Activated T-cell treated with anti-CD3 and anti-CD28 coated beads, Interleukin-2, amount 50 U/mL, for 4 hours (primary cell): ENCODE measurements at regions not wholly inside any gene's neighbourhood (a gene's known extent, or its start where the extent isn't known, plus 50 kb on each side); places are given as distances from the start of the nearest gene placed in this dataset.

Experiments
- ATAC-seq, 2 donors: fragments of 200-7000 bp; cut with Tn5 transposase; one replicate each; pipeline ENCODE4 v1.10.0; 2021
- DNase-seq: peaks from one replicate; pipeline ENCODE4 v3.0.0-alpha.2; 2020
- H3K27me3 Mint-ChIP-seq: one replicate; pipeline ENCODE4 v1.8.0; 2021; ENCODE audit warnings: low read depth, mixed read lengths
- H3K36me3 Mint-ChIP-seq: one replicate; pipeline ENCODE4 v1.8.0; 2022; ENCODE audit warnings: mixed read lengths; ENCODE audit not compliant: insufficient read depth
- H3K4me1 Mint-ChIP-seq: one replicate; pipeline ENCODE4 v1.8.0; 2021; ENCODE audit warnings: low read depth, mixed read lengths
- H3K4me3 Mint-ChIP-seq: one replicate; pipeline ENCODE4 v1.8.0; 2021; ENCODE audit warnings: mild to moderate bottlenecking, moderate library complexity, mixed read lengths
- H3K9me3 Mint-ChIP-seq: one replicate; pipeline ENCODE4 v1.8.0; 2021; ENCODE audit warnings: mixed read lengths

- ATAC-seq (no peak), DNase-seq (no peak)
- H3K4me3 Mint-ChIP-seq: no peak overlapping the region
- H3K9me3 Mint-ChIP-seq: no peaks in the 10 kb centered on the region
- H3K27me3 Mint-ChIP-seq: no peaks in the 10 kb centered on the region
- peaks cover 3% of the 10 kb centered on the region for H3K4me1 Mint-ChIP-seq
- no peaks in the 10 kb centered on the region for H3K36me3 Mint-ChIP-seq
Observed at GRCh38 chrX:38975368-38975942, 174.2 kb downstream of the MID1IP1 start.

DNA sequence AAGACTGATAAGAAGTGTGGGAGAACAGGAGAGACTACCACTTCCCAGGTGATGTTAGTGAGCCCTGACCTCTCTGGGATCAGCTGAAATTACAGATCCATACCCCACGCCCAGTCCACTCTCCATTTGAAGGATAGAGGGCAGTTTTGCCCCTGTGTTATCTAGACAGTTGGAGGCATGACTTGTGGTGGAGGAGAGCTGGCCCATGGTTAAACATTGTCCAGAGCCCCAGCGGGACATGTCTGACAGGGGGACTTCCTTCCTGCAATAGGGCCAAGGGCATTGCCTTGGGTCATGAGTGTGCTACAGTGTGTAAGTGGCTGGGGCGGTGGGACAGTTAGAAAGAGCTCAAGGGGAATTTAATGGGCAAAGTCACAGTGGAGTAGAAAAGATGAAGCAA, 181.1 kb downstream of the MID1IP1 start:
- no peak overlapping the region for H3K4me3 Mint-ChIP-seq
- H3K27me3 Mint-ChIP-seq: no peaks in the 10 kb centered on the region
- H3K36me3 Mint-ChIP-seq: no peaks in the 10 kb centered on the region
- H3K9me3 Mint-ChIP-seq: no peaks in the 10 kb centered on the region
- H3K4me1 Mint-ChIP-seq: no peaks in the 10 kb centered on the region
- ATAC-seq (no peak), DNase-seq (no peak)

DNA sequence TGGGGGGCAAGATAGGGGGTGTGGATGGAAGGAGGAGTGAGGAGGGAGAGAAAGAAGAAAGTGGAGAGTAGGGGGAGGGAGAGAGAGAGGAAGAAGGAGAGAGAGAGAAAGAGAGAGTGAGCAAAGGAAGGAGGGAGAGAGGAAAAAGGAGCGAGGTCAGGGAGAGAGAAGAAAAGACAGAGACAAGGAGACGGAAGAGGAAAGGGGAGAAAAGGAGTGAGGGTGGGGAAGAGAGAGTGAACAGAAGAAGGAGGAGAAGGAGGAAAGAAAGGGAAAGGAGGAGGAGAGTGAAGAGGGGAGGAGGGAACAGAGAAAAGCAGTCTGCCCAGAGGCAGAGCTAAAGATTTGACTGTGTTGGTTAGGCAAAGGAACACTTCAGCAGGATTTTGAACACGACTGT, 181.6 kb downstream of the MID1IP1 start:
- H3K36me3 Mint-ChIP-seq: no peaks in the 10 kb centered on the region
- DNase-seq: no peak
- H3K9me3 Mint-ChIP-seq: no peaks in the 10 kb centered on the region
- no peak overlapping the region for H3K4me3 Mint-ChIP-seq
- no peaks in the 10 kb centered on the region for H3K27me3 Mint-ChIP-seq
- H3K4me1 Mint-ChIP-seq: no peaks in the 10 kb centered on the region
- no peak for ATAC-seq

DNA sequence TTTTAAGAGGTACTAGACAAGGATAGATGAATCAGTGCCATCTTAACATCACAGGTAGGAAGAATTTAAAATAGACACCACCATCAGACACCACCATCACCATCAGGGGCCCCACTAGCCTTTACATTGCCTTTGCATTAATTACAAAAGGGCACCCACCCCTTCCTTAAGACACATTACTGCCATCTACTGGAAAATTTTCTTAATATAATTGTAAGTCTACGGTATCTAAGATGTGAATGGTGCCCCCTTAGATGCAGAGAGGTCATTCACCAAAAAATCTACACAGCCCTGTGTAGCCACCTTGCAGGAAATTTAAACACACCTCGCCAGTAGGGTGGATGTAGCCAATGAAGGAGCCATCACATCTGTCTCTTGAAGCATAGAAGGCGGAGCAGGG, 184.1 kb downstream of the MID1IP1 start:
- Mint-ChIP-seq H3K27me3 (no peaks in the 10 kb centered on the region), H3K4me1 (no peaks in the 10 kb centered on the region), H3K36me3 (no peaks in the 10 kb centered on the region), H3K4me3 (no peak overlapping the region), H3K9me3 (no peaks in the 10 kb centered on the region)
- ATAC-seq (peak; percentile 46 to 52), DNase-seq (no peak)

- no peaks in the 10 kb centered on the region for H3K9me3 Mint-ChIP-seq
- H3K4me1 Mint-ChIP-seq: no peaks in the 10 kb centered on the region
- ATAC-seq: no peak
- no peak for DNase-seq
- no peaks in the 10 kb centered on the region for H3K27me3 Mint-ChIP-seq
- H3K36me3 Mint-ChIP-seq: no peaks in the 10 kb centered on the region
- no peak overlapping the region for H3K4me3 Mint-ChIP-seq
Observed at GRCh38 chrX:38985945-38986344, 184.7 kb downstream of the MID1IP1 start.

DNA sequence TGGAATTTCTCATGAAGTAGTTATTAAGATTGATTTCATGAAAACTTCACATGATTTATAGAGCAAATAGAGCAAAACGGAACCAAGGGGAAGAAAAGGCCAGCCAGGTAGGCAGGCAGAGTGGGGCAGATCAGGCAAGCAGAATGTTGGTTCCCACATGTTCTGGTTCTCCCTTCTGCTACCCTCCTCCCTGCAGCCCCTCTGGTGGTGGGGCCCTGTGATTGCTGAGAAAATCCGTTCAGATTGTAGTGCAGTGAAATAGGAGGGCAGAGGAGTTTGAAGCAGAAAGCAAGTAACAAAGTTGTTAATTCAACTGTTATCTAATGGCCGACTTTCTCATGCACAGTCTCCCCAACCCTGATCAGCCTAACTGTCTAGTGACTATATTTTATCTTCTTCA, 185.3 kb downstream of the MID1IP1 start:
- no peak for DNase-seq
- H3K4me1 Mint-ChIP-seq: no peaks in the 10 kb centered on the region
- no peaks in the 10 kb centered on the region for H3K9me3 Mint-ChIP-seq
- no peak for ATAC-seq
- no peaks in the 10 kb centered on the region for H3K36me3 Mint-ChIP-seq
- H3K27me3 Mint-ChIP-seq: no peaks in the 10 kb centered on the region
- no peak overlapping the region for H3K4me3 Mint-ChIP-seq

GRCh38 chrX:38987198-38987651, 186.0 kb downstream of the MID1IP1 start:
- no peak for DNase-seq
- Mint-ChIP-seq H3K4me1 (no peaks in the 10 kb centered on the region), H3K27me3 (no peaks in the 10 kb centered on the region), H3K36me3 (no peaks in the 10 kb centered on the region), H3K4me3 (no peak overlapping the region), H3K9me3 (no peaks in the 10 kb centered on the region)
- ATAC-seq: no peak

DNA sequence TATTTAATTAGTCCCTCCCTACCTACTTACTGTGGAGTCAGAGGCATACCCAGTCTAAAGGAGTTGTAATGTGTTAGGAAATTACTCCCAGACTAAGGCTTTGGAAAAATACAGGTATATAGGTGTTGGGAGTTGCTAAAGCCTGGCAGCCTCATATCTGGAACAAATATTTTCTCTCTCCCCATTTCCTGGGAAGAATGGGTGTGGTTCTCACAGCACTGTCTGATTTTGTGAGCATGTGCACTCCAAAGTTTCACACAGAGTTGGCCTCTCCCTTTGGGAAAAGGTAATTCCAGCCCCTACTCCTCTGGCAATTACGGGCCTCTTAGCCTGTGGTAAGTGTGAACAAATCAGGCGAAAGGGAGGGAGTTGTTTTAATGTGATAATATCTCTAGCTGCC, 187.0 kb downstream of the MID1IP1 start:
- H3K36me3 Mint-ChIP-seq: no peaks in the 10 kb centered on the region
- H3K4me3 Mint-ChIP-seq: no peak overlapping the region
- no peaks in the 10 kb centered on the region for H3K9me3 Mint-ChIP-seq
- no peaks in the 10 kb centered on the region for H3K27me3 Mint-ChIP-seq
- ATAC-seq (no peak), DNase-seq (no peak)
- H3K4me1 Mint-ChIP-seq: no peaks in the 10 kb centered on the region

GRCh38 chrX:38989076-38989475, 187.8 kb downstream of the MID1IP1 start:
- no peak for ATAC-seq
- DNase-seq: no peak
- Mint-ChIP-seq H3K4me3 (no peak overlapping the region), H3K9me3 (no peaks in the 10 kb centered on the region), H3K27me3 (no peaks in the 10 kb centered on the region), H3K36me3 (no peaks in the 10 kb centered on the region), H3K4me1 (no peaks in the 10 kb centered on the region)

DNA sequence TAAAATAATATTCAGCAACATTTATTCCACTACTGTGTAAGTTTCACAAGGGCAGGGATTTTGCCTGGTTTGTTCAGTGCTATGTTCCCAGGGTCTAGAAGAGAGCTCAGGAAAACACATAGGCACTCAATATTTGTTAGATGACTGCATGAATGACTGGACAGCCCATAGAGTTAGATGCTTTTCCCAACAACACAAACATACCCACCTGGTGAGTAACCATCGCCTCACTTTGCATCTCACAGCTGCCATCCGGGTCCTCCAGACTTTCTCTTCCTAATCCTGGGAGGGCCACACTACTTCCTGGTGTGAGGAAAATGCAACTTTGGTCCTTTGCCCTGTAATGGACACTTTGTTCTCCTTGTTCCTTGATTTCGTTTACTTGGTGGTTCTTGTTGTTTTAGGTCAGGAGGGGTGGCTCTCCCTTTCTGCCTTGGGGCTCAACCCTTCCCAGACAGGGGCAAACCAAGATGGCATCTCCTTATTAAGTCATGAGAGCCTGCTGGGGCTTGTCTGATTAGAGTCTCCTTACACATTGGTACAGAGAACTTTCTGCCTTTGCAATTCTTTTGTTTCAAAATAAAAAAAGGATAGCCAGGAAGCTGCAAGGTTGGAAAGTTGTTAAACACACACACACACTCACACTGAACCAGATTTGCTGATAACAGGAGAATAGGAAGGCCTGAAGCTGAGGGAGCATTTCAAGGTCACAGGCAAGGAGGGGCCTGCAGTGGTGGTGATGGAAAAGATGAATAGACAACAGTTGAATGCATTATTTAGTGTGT, 190.6 kb downstream of the MID1IP1 start:
- Mint-ChIP-seq H3K9me3 (no peaks in the 10 kb centered on the region), H3K4me1 (no peaks in the 10 kb centered on the region), H3K4me3 (no peak overlapping the region), H3K36me3 (no peaks in the 10 kb centered on the region), H3K27me3 (no peaks in the 10 kb centered on the region)
- DNase-seq (no peak), ATAC-seq (no peak)

DNA sequence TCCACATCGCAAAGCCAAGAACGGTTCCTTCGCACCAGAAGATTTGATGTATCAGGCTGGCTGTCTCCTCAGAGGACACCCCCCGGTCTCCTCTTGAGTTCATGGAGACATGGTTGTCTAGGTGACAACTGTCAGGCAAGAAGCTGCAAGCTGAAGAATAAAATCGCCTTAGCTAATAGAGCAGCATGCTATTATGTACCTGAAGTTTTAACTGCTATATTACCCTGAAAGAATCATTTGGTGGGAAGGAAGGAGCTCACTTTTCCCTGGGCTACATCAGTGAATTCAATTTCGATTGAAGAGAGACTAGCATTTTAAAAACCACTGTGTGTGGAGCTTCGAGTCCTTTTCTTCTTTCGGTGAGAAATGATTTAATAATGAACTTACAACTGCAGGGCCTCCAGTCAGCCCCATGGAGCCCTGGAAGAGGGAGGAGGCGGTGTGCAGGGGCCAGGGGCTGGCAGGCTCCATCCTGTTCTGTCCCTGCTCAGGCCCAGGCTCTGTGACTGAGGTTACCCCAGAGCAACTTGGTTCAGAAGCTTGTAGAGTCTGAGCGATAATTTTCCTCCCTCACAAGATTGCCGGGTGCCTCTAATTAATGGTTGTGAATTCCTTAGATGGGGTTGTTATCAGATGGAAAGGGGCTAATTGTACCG, 191.3 kb downstream of the MID1IP1 start:
- no peak for DNase-seq

GRCh38 chrX:38993500-38993899, 192.2 kb downstream of the MID1IP1 start:
- Mint-ChIP-seq H3K4me3 (no peak overlapping the region), H3K4me1 (no peaks in the 10 kb centered on the region), H3K27me3 (no peaks in the 10 kb centered on the region), H3K9me3 (no peaks in the 10 kb centered on the region), H3K36me3 (no peaks in the 10 kb centered on the region)
- DNase-seq: no peak
- no peak for ATAC-seq

More for the DNA sequence above, 191.3 kb downstream of the MID1IP1 start:
- no peak overlapping the region for H3K4me3 Mint-ChIP-seq
- H3K9me3 Mint-ChIP-seq: no peaks in the 10 kb centered on the region
- ATAC-seq: no peak
- no peaks in the 10 kb centered on the region for H3K27me3 Mint-ChIP-seq
- H3K4me1 Mint-ChIP-seq: no peaks in the 10 kb centered on the region
- H3K36me3 Mint-ChIP-seq: no peaks in the 10 kb centered on the region

DNA sequence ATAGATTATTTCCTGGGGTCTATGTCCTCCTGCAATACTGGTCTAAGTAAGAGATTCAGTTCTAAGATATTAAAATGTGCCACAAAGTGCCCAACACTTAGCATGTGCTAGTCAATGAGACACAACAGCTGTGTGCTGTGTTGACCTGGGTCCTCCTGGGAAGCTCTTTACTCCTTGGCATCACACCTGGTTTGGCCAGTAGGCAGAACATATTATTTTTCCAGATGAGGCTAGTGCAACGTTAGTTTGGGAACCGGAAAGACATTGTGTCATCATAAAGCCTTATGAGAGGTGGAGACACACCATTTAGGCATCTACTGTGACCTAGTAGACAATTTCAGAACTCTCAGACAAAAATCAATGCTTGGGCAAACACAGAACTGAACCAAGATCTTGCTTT, 197.8 kb downstream of the MID1IP1 start:
- no peaks in the 10 kb centered on the region for H3K36me3 Mint-ChIP-seq
- no peak overlapping the region for H3K4me3 Mint-ChIP-seq
- H3K27me3 Mint-ChIP-seq: no peaks in the 10 kb centered on the region
- H3K9me3 Mint-ChIP-seq: no peaks in the 10 kb centered on the region
- H3K4me1 Mint-ChIP-seq: no peaks in the 10 kb centered on the region
- ATAC-seq (no peak), DNase-seq (no peak)

DNA sequence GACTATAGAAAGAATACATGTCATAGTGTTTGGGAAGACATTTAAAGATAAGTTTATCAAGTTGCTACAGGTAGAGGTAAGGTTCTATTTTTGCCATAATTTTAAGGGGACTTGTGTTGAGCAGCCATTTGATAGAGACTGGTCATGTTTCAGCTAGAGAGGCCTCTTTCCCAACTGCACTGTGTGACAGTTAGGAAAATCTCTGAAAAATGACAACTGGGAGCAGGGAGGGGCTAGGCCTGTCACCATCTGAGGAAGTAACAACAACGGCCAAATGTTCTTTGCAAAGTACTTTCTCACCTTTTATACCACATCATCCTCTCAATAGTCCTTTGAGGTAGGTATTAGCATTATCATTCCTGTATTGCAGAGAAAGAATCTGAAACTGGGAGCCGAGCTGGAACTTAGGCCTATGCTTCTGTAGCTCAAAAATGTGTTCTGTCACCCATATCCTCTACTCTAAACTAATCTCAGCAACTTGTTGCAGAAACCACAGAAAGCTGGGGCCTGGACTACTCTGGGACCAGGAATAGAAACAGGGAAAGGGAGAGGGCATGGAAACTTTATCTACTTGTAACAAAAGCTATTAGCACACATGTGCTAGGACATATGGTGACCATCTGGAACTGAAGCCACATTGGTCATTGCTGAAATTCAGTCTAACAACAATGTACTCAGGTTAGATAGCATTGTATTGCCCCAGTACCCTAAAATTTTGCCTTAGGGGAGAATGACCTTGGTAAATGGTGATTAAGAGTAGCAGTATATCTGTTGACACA, 198.9 kb downstream of the MID1IP1 start:
- Mint-ChIP-seq H3K9me3 (no peaks in the 10 kb centered on the region), H3K36me3 (no peaks in the 10 kb centered on the region), H3K4me3 (no peak overlapping the region), H3K27me3 (no peaks in the 10 kb centered on the region), H3K4me1 (no peaks in the 10 kb centered on the region)
- ATAC-seq: no peak
- DNase-seq: no peak
